ENCODE measurements at regions not wholly inside any gene's neighbourhood (a gene's known extent, or its start where the extent isn't known, plus 50 kb on each side); places are given as distances from the start of the nearest gene placed in this dataset.

DNA sequence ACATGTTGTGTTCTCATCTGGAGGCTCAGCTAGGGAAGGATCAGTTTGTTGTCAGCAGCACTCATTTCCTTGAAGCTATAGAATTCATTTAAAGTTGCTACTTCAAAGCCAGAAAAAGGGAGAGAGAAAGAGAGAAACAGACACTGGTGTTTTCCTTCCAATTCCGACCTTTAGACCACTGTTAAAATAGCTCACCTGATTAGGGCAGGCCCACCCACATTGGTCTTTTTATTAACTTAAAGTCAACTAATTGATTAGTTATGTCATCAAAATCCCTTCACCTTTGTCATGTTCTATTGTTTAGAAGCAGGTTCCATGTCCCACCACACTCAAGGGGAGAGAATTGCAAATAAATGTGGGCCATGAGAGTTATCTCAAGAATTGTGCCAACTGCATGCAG lies 560.2 kb downstream of the PCDH17 start:
- no peak overlapping the region for H3K4me3 ChIP-seq (replicated peaks in 1 of 3; ENCODE audit: insufficient read depth in 1 of 3, low read depth in 2 of 3, low read length in 3 of 3)
- in situ Hi-C loops (cut with HindIII; ENCODE audit: extremely low pct_ligation_motif_present, low pct_unique_long_range_greater_than_20kb) (no loop called here), intact Hi-C loops (cut with micrococcal nuclease; ENCODE audit: unreplicated experiment) (no loop called here)
- FAIRE-seq = no peak
- H3K9ac ChIP-seq (ENCODE audit: insufficient read depth, low read depth, low read length) = no peak overlapping the region
- DNase-seq (ENCODE audit: low spot score) = no peak
- no peaks in the 10 kb centered on the region for H3K27me3 ChIP-seq (ENCODE audit: control insufficient read depth in 1 of 2, insufficient read depth in 2 of 2, low read length in 2 of 2)
- WGBS (ENCODE audit: low lambda C conversion rate) = 0% methylated on average over 1 of the region's 1 CpG
- TF ChIP-seq ZBTB38 (CRISPR knock-in tag; IDR thresholded peaks at IDR 0.05) = no peak
- TF ChIP-seq ZNF326 (CRISPR knock-in tag; IDR thresholded peaks at IDR 0.05; ENCODE audit: borderline replicate concordance) = no peak
- TF ChIP-seq ZNF687 (CRISPR knock-in tag; IDR thresholded peaks at IDR 0.05) = no peak
- TF ChIP-seq, protein P1, sequence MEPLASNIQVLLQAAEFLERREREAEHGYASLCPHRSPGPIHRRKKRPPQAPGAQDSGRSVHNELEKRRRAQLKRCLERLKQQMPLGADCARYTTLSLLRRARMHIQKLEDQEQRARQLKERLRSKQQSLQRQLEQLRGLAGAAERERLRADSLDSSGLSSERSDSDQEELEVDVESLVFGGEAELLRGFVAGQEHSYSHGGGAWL (CRISPR knock-in tag; IDR thresholded peaks at IDR 0.05) = no peak
- no peak for TF ChIP-seq ZC3H4 (CRISPR knock-in tag; IDR thresholded peaks at IDR 0.05; ENCODE audit: borderline replicate concordance)
- no peak for TF ChIP-seq REST (IDR thresholded peaks at IDR 0.05; ENCODE audit: borderline replicate concordance in 1 of 2, low read depth in 1 of 2, low read length in 2 of 2)
- H3K4me1 ChIP-seq (ENCODE audit: insufficient read depth, low read length) = no peaks in the 10 kb centered on the region
- no peak overlapping the region for H2AFZ ChIP-seq (ENCODE audit: low read length)
- no peak for ATAC-seq
- H3K27ac ChIP-seq (ENCODE audit: extremely low read length, insufficient read depth, low read length) = no peak overlapping the region
- no peak overlapping the region for H3K4me2 ChIP-seq (ENCODE audit: low read depth, low read length)
- no TSS peak for BruUV-seq (replicated peaks)
- peaks cover 84% of the 10 kb centered on the region for H3K9me3 ChIP-seq (ENCODE audit: low read length)
- no peaks in the 10 kb centered on the region for H3K79me2 ChIP-seq (ENCODE audit: insufficient read depth, low read length)
- ChIA-PET CTCF (ENCODE audit: low intra/inter-chr PET ratio, low total read pairs) (no interaction called here), POLR2A (no interaction called here)
- H3K36me3 ChIP-seq (replicated peaks in 1 of 2; ENCODE audit: control insufficient read depth in 1 of 2, insufficient read depth in 2 of 2, low read length in 2 of 2) = no peaks in the 10 kb centered on the region
- no peaks in the 10 kb centered on the region for H4K20me1 ChIP-seq (ENCODE audit: insufficient read depth, low read length)

Data from HepG2 (cell line).